ENCODE measurements at regions not wholly inside any gene's neighbourhood (a gene's known extent, or its start where the extent isn't known, plus 50 kb on each side); places are given as distances from the start of the nearest gene placed in this dataset.

- Histone ChIP-seq H3K27ac (no peak overlapping the region), H2AFZ (no peak overlapping the region), H3K9me2 (ENCODE audit: insufficient read depth) (no peaks in the 10 kb centered on the region), H3K9me3 (ENCODE audit: low read depth) (no peaks in the 10 kb centered on the region), H3K4me3 (no peak overlapping the region), H3K4me2 (ENCODE audit: unreplicated experiment) (no peak overlapping the region), H3K4me1 (ENCODE audit: insufficient read depth) (no peaks in the 10 kb centered on the region), H3K36me3 (ENCODE audit: low read depth) (no peaks in the 10 kb centered on the region), H3K79me2 (ENCODE audit: insufficient read depth) (no peaks in the 10 kb centered on the region), H3K9ac (no peak overlapping the region), H3K27me3 (replicated peaks; ENCODE audit: insufficient read depth) (no peaks in the 10 kb centered on the region), H4K20me1 (ENCODE audit: insufficient read depth) (no peaks in the 10 kb centered on the region), H3F3A (ENCODE audit: insufficient read depth) (no peaks in the 10 kb centered on the region)
- in situ Hi-C loops (cut with MboI), result no loop called here
- no peak for TF ChIP-seq EZH2phosphoT487 (IDR thresholded peaks at IDR 0.05; ENCODE audit: insufficient read depth, low read depth)
- no peak for TF ChIP-seq EZH2 (IDR thresholded peaks at IDR 0.05; ENCODE audit: insufficient read depth, poor library complexity, severe bottlenecking)
- DNase-seq, result no peak
- WGBS, 2 experiments (ENCODE audit: low coverage in 1 of 2, low lambda C conversion rate in 2 of 2, missing lambda C conversion rate in 2 of 2), result 33 to 36% methylated on average over 2 of the region's 2 CpGs
These were observed 1034.9 kb upstream of the FANCL start for GRCh38 chr2:59276033-59276432.

- in situ Hi-C loops (cut with MboI), result no loop called here
- H3F3A ChIP-seq (ENCODE audit: insufficient read depth), result no peaks in the 10 kb centered on the region
- no peak for DNase-seq
- no peak overlapping the region for H3K9ac ChIP-seq
- H3K79me2 ChIP-seq (ENCODE audit: insufficient read depth), result no peaks in the 10 kb centered on the region
- H3K36me3 ChIP-seq (ENCODE audit: low read depth), result no peaks in the 10 kb centered on the region
- no peaks in the 10 kb centered on the region for H3K27me3 ChIP-seq (replicated peaks; ENCODE audit: insufficient read depth)
- no peak overlapping the region for H2AFZ ChIP-seq
- H3K4me3 ChIP-seq, result no peak overlapping the region
- no peaks in the 10 kb centered on the region for H3K9me3 ChIP-seq (ENCODE audit: low read depth)
- no peaks in the 10 kb centered on the region for H3K9me2 ChIP-seq (ENCODE audit: insufficient read depth)
- no peaks in the 10 kb centered on the region for H4K20me1 ChIP-seq (ENCODE audit: insufficient read depth)
- no peak for TF ChIP-seq EZH2 (IDR thresholded peaks at IDR 0.05; ENCODE audit: insufficient read depth, poor library complexity, severe bottlenecking)
- no peak for TF ChIP-seq EZH2phosphoT487 (IDR thresholded peaks at IDR 0.05; ENCODE audit: insufficient read depth, low read depth)
- WGBS, 2 experiments (ENCODE audit: low coverage in 1 of 2, low lambda C conversion rate in 2 of 2, missing lambda C conversion rate in 2 of 2), result 24 to 48% methylated on average over 2 of the region's 2 CpGs
- no peak overlapping the region for H3K4me2 ChIP-seq (ENCODE audit: unreplicated experiment)
- H3K27ac ChIP-seq, result no peak overlapping the region
- H3K4me1 ChIP-seq (ENCODE audit: insufficient read depth), result no peaks in the 10 kb centered on the region
These were observed 1025.3 kb upstream of the FANCL start for GRCh38 chr2:59266453-59266852.

GRCh38 chr2:59259913-59260312 is 1018.8 kb upstream of the FANCL start:
- Histone ChIP-seq H2AFZ (no peak overlapping the region), H4K20me1 (ENCODE audit: insufficient read depth) (no peaks in the 10 kb centered on the region), H3K79me2 (ENCODE audit: insufficient read depth) (no peaks in the 10 kb centered on the region), H3K9ac (no peak overlapping the region), H3K36me3 (ENCODE audit: low read depth) (no peaks in the 10 kb centered on the region), H3K27ac (no peak overlapping the region), H3K4me2 (ENCODE audit: unreplicated experiment) (no peak overlapping the region), H3K27me3 (replicated peaks; ENCODE audit: insufficient read depth) (no peaks in the 10 kb centered on the region), H3K4me3 (no peak overlapping the region), H3K4me1 (ENCODE audit: insufficient read depth) (no peaks in the 10 kb centered on the region), H3F3A (ENCODE audit: insufficient read depth) (no peaks in the 10 kb centered on the region), H3K9me3 (ENCODE audit: low read depth) (no peaks in the 10 kb centered on the region), H3K9me2 (ENCODE audit: insufficient read depth) (no peaks in the 10 kb centered on the region)
- no peak for TF ChIP-seq EZH2 (IDR thresholded peaks at IDR 0.05; ENCODE audit: insufficient read depth, poor library complexity, severe bottlenecking)
- TF ChIP-seq EZH2phosphoT487 (IDR thresholded peaks at IDR 0.05; ENCODE audit: insufficient read depth, low read depth), result no peak
- WGBS, 2 experiments (ENCODE audit: low coverage in 1 of 2, low lambda C conversion rate in 2 of 2, missing lambda C conversion rate in 2 of 2), result 30 to 31% methylated on average over 3 of the region's 3 CpGs
- DNase-seq, result no peak
- in situ Hi-C loops (cut with MboI), result no loop called here

- Histone ChIP-seq H3K4me3 (no peak overlapping the region), H3F3A (ENCODE audit: insufficient read depth) (no peaks in the 10 kb centered on the region), H3K9me2 (ENCODE audit: insufficient read depth) (no peaks in the 10 kb centered on the region), H3K79me2 (ENCODE audit: insufficient read depth) (no peaks in the 10 kb centered on the region), H3K36me3 (ENCODE audit: low read depth) (no peaks in the 10 kb centered on the region), H3K27me3 (replicated peaks; ENCODE audit: insufficient read depth) (no peaks in the 10 kb centered on the region), H3K9me3 (ENCODE audit: low read depth) (no peaks in the 10 kb centered on the region), H3K27ac (no peak overlapping the region), H2AFZ (no peak overlapping the region), H4K20me1 (ENCODE audit: insufficient read depth) (no peaks in the 10 kb centered on the region), H3K9ac (no peak overlapping the region), H3K4me1 (ENCODE audit: insufficient read depth) (no peaks in the 10 kb centered on the region), H3K4me2 (ENCODE audit: unreplicated experiment) (no peak overlapping the region)
- DNase-seq, result no peak
- TF ChIP-seq EZH2phosphoT487 (IDR thresholded peaks at IDR 0.05; ENCODE audit: insufficient read depth, low read depth) (no peak), EZH2 (IDR thresholded peaks at IDR 0.05; ENCODE audit: insufficient read depth, poor library complexity, severe bottlenecking) (no peak)
- in situ Hi-C loops (cut with MboI), result no loop called here
- 16 to 33% methylated on average over 4 of the region's 4 CpGs for WGBS, 2 experiments (ENCODE audit: low coverage in 1 of 2, low lambda C conversion rate in 2 of 2, missing lambda C conversion rate in 2 of 2)
These were observed 1015.2 kb upstream of the FANCL start for GRCh38 chr2:59256290-59256689.

GRCh38 chr2:59254279-59254678 is 1013.2 kb upstream of the FANCL start:
- H4K20me1 ChIP-seq (ENCODE audit: insufficient read depth), result no peaks in the 10 kb centered on the region
- no peaks in the 10 kb centered on the region for H3K9me3 ChIP-seq (ENCODE audit: low read depth)
- no peak overlapping the region for H2AFZ ChIP-seq
- no peak overlapping the region for H3K4me3 ChIP-seq
- no peak overlapping the region for H3K4me2 ChIP-seq (ENCODE audit: unreplicated experiment)
- no peak for DNase-seq
- no peak for TF ChIP-seq EZH2phosphoT487 (IDR thresholded peaks at IDR 0.05; ENCODE audit: insufficient read depth, low read depth)
- TF ChIP-seq EZH2 (IDR thresholded peaks at IDR 0.05; ENCODE audit: insufficient read depth, poor library complexity, severe bottlenecking), result no peak
- in situ Hi-C loops (cut with MboI), result no loop called here
- H3K36me3 ChIP-seq (ENCODE audit: low read depth), result no peaks in the 10 kb centered on the region
- 50 to 52% methylated on average over 1 of the region's 1 CpG for WGBS, 2 experiments (ENCODE audit: low coverage in 1 of 2, low lambda C conversion rate in 2 of 2, missing lambda C conversion rate in 2 of 2)
- H3K27me3 ChIP-seq (replicated peaks; ENCODE audit: insufficient read depth), result no peaks in the 10 kb centered on the region
- no peaks in the 10 kb centered on the region for H3K4me1 ChIP-seq (ENCODE audit: insufficient read depth)
- no peak overlapping the region for H3K27ac ChIP-seq
- H3K9ac ChIP-seq, result no peak overlapping the region
- H3K79me2 ChIP-seq (ENCODE audit: insufficient read depth), result no peaks in the 10 kb centered on the region
- no peaks in the 10 kb centered on the region for H3F3A ChIP-seq (ENCODE audit: insufficient read depth)
- no peaks in the 10 kb centered on the region for H3K9me2 ChIP-seq (ENCODE audit: insufficient read depth)

Data from GM23248 (cell line).